Caco-2 (cell line): ENCODE measurements at regions not wholly inside any gene's neighbourhood (a gene's known extent, or its start where the extent isn't known, plus 50 kb on each side); places are given as distances from the start of the nearest gene placed in this dataset.
A peak's percentile ranks its signal among the peaks of the same experiment; 100 is the strongest.

Experiments
- BruUV-seq: library from RNA; stranded (reverse); fragments of 400-500 nt; replicated peaks from 2 replicates; lab custom pipeline; 2021; lab: Mats Ljungman, UMichigan
- CTCF ChIA-PET: fragments of 300-600 bp; sonication (Branson Sonifier 250); formaldehyde crosslinking; loops from one replicate; lab custom pipeline; 2022; ENCODE audit warnings: antibody characterized with exemption; lab: Charles Lee
- POLR2A ChIA-PET: fragments of 300-600 bp; sonication (Branson Sonifier 250); formaldehyde crosslinking; loops from one replicate; lab custom pipeline; 2022; ENCODE audit warnings: antibody characterized with exemption; lab: Charles Lee
- DNase-seq, 2 experiments: peaks; one replicate each; pipeline versions ENCODE4 v3.0.0 to v3.0.0-alpha.2; 2020 to 2022
- H3K27me3 ChIP-seq: replicated peaks from 2 replicates; pipeline ENCODE4 v1.6.0; 2011; ENCODE audit warnings: low read length; ENCODE audit not compliant: control insufficient read depth, insufficient read depth
- H3K36me3 ChIP-seq: 2 replicates; pipeline ENCODE4 v1.5.1; 2011; ENCODE audit warnings: low read length; ENCODE audit not compliant: control insufficient read depth, insufficient read depth
- H3K4me1 ChIP-seq: fragments of 250-450 bp; sonication (Bioruptor Pico); 2 replicates; pipeline ENCODE4 v1.5.1; 2020; ENCODE audit warnings: mild to moderate bottlenecking
- H3K4me3 ChIP-seq: 2 replicates; pipeline ENCODE4 v1.5.1; 2011; ENCODE audit warnings: low read depth, mild to moderate bottlenecking, control low read depth, low read length
- H3K9me3 ChIP-seq: fragments of 250-450 bp; sonication (Bioruptor Pico); 2 replicates; pipeline ENCODE4 v1.5.1; 2020; ENCODE audit warnings: mild to moderate bottlenecking, moderate library complexity
- H3K27ac Mint-ChIP-seq: one replicate; pipeline ENCODE4 v1.8.0; 2022; ENCODE audit warnings: mixed read lengths; ENCODE audit not compliant: unreplicated experiment
- H3K27me3 Mint-ChIP-seq: one replicate; pipeline ENCODE4 v1.8.0; 2022; ENCODE audit warnings: mixed read lengths; ENCODE audit not compliant: insufficient read depth, unreplicated experiment
- H3K36me3 Mint-ChIP-seq: one replicate; pipeline ENCODE4 v1.8.0; 2022; ENCODE audit warnings: mild to moderate bottlenecking, mixed read lengths; ENCODE audit not compliant: insufficient read depth, unreplicated experiment
- H3K4me1 Mint-ChIP-seq: one replicate; pipeline ENCODE4 v1.8.0; 2022; ENCODE audit warnings: low read depth, mixed read lengths; ENCODE audit not compliant: unreplicated experiment
- H3K4me3 Mint-ChIP-seq: one replicate; pipeline ENCODE4 v1.8.0; 2022; ENCODE audit warnings: mild to moderate bottlenecking, moderate library complexity, mixed read lengths; ENCODE audit not compliant: unreplicated experiment
- H3K9me3 Mint-ChIP-seq: one replicate; pipeline ENCODE4 v1.8.0; 2022; ENCODE audit warnings: mixed read lengths; ENCODE audit not compliant: unreplicated experiment
- CTCF ChIP-seq, 2 experiments: fragments of 200-600 bp in 1 of 2; IDR thresholded peaks; 1 replicate in 1 of 2; 2 replicates in 1 of 2; pipeline versions ENCODE4 v1.5.1 to v1.8.0; 2011 to 2022; ENCODE audit warnings: antibody characterized with exemption in 1 of 2, control low read depth in 1 of 2, inconsistent platforms in 1 of 2, low read depth in 1 of 2, low read length in 1 of 2, mild to moderate bottlenecking in 1 of 2, moderate library complexity in 1 of 2; ENCODE audit not compliant: insufficient read depth in 1 of 2, severe bottlenecking in 1 of 2, unreplicated experiment in 1 of 2
- intact Hi-C: fragments of 100-400 bp; cut with micrococcal nuclease; formaldehyde crosslinking; loops from one replicate; pipeline ENCODE4 v1.10.0; 2022; ENCODE audit not compliant: unreplicated experiment

GRCh38 chr4:8725071-8725841 lies 132.7 kb downstream of the CPZ start:
- peak in 1 of 2 experiments; percentile 54 for DNase-seq
- Mint-ChIP-seq H3K27ac (no peak overlapping the region), H3K36me3 (peaks cover 5% of the 10 kb centered on the region), H3K4me3 (no peak overlapping the region), H3K4me1 (no peaks in the 10 kb centered on the region), H3K9me3 (no peaks in the 10 kb centered on the region), H3K27me3 (peaks cover 3% of the 10 kb centered on the region)
- H3K4me3 ChIP-seq, result no peak overlapping the region
- CTCF ChIA-PET, result no interaction called here
- BruUV-seq, result no TSS peak
- H3K4me1 ChIP-seq, result no peaks in the 10 kb centered on the region
- no peaks in the 10 kb centered on the region for H3K36me3 ChIP-seq
- no peaks in the 10 kb centered on the region for H3K27me3 ChIP-seq
- intact Hi-C loops, result no loop called here
- POLR2A ChIA-PET, result no interaction called here
- TF ChIP-seq CTCF (IDR thresholded peaks at IDR 0.05; ENCODE audit: insufficient read depth in 1 of 2, low read depth in 1 of 2, low read length in 1 of 2, severe bottlenecking in 1 of 2, unreplicated experiment in 1 of 2), result no peak
- H3K9me3 ChIP-seq, result no peaks in the 10 kb centered on the region

- no peak overlapping the region for H3K27ac Mint-ChIP-seq
- H3K4me3 ChIP-seq, result no peak overlapping the region
- no peak overlapping the region for H3K4me3 Mint-ChIP-seq
- H3K27me3 ChIP-seq, result no peaks in the 10 kb centered on the region
- H3K36me3 ChIP-seq, result no peaks in the 10 kb centered on the region
- no TSS peak for BruUV-seq
- intact Hi-C loops, result no loop called here
- H3K9me3 Mint-ChIP-seq, result no peaks in the 10 kb centered on the region
- H3K27me3 Mint-ChIP-seq, result peaks cover 3% of the 10 kb centered on the region
- peaks cover 5% of the 10 kb centered on the region for H3K36me3 Mint-ChIP-seq
- CTCF ChIA-PET, result no interaction called here
- no peak for TF ChIP-seq CTCF (IDR thresholded peaks at IDR 0.05; ENCODE audit: insufficient read depth in 1 of 2, low read depth in 1 of 2, low read length in 1 of 2, severe bottlenecking in 1 of 2, unreplicated experiment in 1 of 2)
- H3K9me3 ChIP-seq, result no peaks in the 10 kb centered on the region
- H3K4me1 Mint-ChIP-seq, result peaks cover 4% of the 10 kb centered on the region
- DNase-seq, result no peak
- no peaks in the 10 kb centered on the region for H3K4me1 ChIP-seq
- POLR2A ChIA-PET, result no interaction called here
Measured at GRCh38 chr4:8724436-8725070, 132.0 kb downstream of the CPZ start.

- Mint-ChIP-seq H3K4me3 (no peak overlapping the region), H3K27ac (no peak overlapping the region), H3K36me3 (no peaks in the 10 kb centered on the region), H3K27me3 (peaks cover 3% of the 10 kb centered on the region), H3K4me1 (peaks cover 7% of the 10 kb centered on the region), H3K9me3 (no peaks in the 10 kb centered on the region)
- Histone ChIP-seq H3K9me3 (no peaks in the 10 kb centered on the region), H3K4me3 (no peak overlapping the region), H3K27me3 (no peaks in the 10 kb centered on the region), H3K4me1 (no peaks in the 10 kb centered on the region), H3K36me3 (no peaks in the 10 kb centered on the region)
- BruUV-seq, result no TSS peak
- DNase-seq, result peak in 1 of 2 experiments; percentile 26
- ChIA-PET POLR2A (no interaction called here), CTCF (no interaction called here)
- no peak for TF ChIP-seq CTCF (IDR thresholded peaks at IDR 0.05; ENCODE audit: insufficient read depth in 1 of 2, low read depth in 1 of 2, low read length in 1 of 2, severe bottlenecking in 1 of 2, unreplicated experiment in 1 of 2)
- intact Hi-C loops, result no loop called here
Measured at GRCh38 chr4:8723222-8723980, 130.8 kb downstream of the CPZ start.
